CD4-positive, alpha-beta T cell treated with Interleukin-10 for 1 hour (primary cell): ENCODE measurements at regions not wholly inside any gene's neighbourhood (a gene's known extent, or its start where the extent isn't known, plus 50 kb on each side); places are given as distances from the start of the nearest gene placed in this dataset.
A peak's percentile ranks its signal among the peaks of the same experiment; 100 is the strongest.
"Not testable (repeated sequence)": the region's sequence is repeated elsewhere in the genome, so short reads cannot be mapped to it uniquely, and the experiment has no call there.

Experiments used
- DNase-seq: peaks from one replicate; pipeline ENCODE4 v3.0.0-alpha.2; 2020

- DNase-seq = no peak
Observed at GRCh38 chr16:75780669-75781068, 54.4 kb upstream of the CPHXL start.

GRCh38 chr16:75781683-75782343 lies 55.5 kb upstream of the CPHXL start:
- DNase-seq = no peak

DNA sequence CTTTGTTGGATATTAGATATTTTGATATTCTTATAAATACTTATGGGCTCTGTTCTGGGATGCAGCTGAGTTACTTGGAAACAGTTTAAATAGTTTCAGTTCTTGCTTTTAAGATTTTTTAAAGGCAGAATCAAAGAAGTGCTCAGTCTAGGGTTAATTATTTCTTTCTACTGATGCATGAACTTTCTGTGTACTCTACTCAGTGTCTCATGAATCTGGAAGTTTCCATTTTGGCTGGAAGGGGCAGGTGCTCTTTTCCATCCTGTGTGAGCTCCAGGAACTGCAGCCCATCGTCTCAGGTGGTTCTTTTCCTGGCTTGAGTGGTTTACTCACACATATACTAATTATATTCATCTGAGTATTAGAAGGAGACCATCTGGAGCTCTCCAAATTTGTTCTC lies 61.1 kb upstream of the CPHXL start:
- DNase-seq = no peak

GRCh38 chr16:75789237-75789636 lies 62.9 kb upstream of the CPHXL start:
- DNase-seq = peak; percentile 55

DNA sequence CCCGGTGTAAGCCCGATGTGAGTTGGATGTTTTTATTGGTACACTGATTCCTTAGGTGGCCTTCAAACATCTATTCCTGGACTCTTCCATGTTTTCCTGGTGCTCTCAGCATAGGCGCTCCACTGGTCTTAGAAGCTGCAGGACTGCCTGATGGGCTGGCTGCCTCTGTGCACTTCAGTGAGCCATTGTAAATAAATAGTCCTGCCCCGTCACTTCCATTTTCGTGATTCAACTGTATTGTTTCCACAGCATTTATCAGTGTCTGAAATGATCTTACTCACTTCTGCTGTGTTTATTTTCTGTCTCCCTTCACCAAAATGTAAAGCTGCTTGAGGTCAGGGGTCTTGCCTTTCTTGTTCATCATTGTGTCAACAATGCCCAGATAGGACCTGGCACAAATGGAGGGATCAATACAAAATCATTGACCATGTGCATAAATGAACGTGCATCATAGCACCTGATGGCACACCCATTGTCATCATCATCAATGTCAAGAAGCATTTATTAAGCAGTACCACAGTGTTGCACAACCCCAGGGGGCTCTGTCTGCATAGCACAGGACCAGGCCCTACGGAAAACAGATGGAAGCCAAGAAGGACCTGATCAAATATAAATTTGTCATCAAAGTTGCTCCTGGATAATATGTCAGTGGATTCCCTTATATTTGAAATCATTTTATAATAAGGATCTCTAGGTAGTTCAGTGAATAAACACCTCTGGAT lies 66.6 kb upstream of the CPHXL start:
- no peak for DNase-seq

GRCh38 chr16:75793641-75794040 lies 67.4 kb upstream of the CPHXL start:
- no peak for DNase-seq

DNA sequence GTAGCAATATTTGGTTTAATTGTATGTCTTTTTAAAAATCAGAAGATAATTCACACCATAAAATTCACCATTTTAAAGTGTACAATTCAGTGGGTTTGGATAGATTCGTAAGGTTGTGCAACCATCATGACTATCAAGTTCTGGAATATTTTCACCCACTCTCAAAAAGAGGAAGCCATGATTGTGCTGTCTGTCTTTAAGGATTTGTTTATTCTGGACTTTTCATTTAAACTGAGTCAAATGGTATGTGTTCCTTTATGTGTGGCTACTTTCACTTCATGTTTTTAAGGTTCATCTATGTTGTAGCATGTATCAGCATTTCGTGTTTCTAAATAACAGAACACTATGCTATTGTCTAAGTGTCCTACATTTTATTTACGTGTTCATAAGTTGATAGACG lies 68.1 kb upstream of the CPHXL start:
- DNase-seq = no peak

DNA sequence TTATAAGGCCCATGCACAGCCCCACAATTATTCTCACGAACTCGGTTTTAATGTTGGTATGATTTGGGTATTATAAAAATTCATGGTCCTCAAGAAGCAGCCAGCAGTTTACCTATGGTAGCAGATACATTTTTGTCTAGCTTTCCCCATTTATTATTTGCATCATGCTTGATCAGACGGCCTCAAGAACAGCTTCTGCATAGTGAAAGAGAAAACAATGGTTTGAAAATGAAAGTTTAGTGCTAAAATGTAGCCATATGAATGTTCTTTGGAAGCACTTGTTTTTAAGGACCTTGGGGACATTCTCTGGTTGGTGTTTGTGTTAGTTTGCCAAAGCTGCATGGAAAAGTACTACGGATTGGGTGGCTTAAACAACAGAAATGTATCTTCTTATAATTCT lies 72.4 kb upstream of the CPHXL start:
- DNase-seq = no peak

GRCh38 chr16:75801307-75801706 lies 75.0 kb upstream of the CPHXL start:
- DNase-seq = no peak

DNA sequence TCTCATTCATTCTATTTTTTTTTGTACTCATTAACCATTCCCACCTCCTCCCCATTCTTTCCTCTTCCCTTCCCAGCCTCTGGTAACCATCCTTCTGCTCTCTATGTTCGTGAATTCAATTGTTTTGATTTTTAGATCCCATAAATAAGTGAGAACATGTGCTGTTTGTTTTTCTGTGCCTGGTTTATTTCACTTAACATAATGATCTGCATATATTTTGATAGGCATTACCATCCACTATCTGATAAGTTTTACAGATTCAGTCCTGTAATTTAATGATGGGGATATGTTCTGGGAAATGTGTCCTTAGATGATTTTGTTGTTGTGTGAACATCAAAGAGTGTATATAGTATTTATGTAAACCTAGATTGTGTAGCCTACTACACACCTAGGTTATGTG lies 77.5 kb upstream of the CPHXL start:
- no peak for DNase-seq

GRCh38 chr16:75804368-75804767 lies 78.1 kb upstream of the CPHXL start:
- no peak for DNase-seq

- no peak for DNase-seq
Observed at GRCh38 chr16:75805946-75806345, 79.7 kb upstream of the CPHXL start.

DNA sequence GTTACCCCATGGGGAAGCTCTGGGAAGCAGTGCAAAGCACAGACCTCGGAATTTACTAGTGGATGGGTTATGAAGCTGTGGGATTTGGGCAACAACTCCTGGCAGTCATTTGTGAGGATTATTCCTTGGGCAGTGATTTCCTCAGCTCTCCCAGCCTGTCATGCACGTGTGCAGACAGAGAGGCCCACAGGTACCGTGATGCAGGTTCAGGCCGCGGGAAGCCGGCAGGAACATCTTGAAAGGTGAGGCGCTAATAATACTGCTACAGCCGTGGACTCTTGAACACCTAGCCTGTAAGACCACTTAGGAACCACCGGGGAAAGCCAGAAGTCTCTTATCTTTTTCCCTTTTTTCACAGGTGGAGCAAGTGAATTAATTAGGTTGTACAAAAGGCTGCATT lies 80.2 kb upstream of the CPHXL start:
- no peak for DNase-seq

- DNase-seq = no peak
Observed at GRCh38 chr16:75810342-75810741, 84.1 kb upstream of the CPHXL start.

- no peak for DNase-seq
Observed at GRCh38 chr16:75811020-75811634, 84.8 kb upstream of the CPHXL start.

DNA sequence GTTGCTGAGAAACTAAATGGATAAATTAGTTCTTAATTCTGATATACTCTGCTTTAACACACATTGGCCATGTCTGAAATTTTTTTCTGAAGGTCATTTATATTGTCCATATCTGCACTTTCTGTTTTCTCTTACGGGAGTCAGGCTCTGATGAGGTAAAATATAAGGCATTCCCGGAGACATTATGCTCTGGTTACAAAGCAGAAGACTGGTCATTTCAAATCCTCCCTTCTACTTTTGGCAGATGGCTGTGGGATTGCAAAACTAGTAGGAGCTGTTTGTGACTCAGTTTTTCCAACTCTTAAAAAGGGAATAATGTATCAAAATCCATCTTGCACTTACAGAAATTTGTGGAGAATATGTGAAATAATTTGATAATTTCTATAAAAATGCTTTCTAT lies 92.2 kb upstream of the CPHXL start:
- no peak for DNase-seq

DNA sequence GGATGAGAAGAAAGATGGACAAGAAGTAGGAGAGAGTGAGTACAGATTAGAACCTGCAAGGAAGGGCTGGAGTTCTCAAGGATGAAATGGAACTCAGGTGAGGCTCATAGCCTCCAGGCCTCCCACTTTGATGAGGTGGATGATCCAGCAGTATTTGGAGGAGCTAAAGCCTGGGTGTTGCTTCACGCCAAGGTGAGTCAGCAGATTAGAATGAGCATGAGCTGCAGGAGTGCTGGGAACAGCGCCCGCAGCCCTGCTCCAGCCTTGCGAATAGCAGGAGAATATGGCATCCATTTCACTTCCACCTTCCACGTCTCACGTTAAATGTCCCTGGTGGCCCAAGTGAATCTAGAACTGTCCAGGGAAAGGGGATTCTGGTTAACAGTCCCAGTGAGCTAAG lies 94.4 kb upstream of the CPHXL start:
- DNase-seq = no peak

GRCh38 chr16:75821117-75821516 lies 94.8 kb upstream of the CPHXL start:
- no peak for DNase-seq

- DNase-seq = not testable (repeated sequence)
Observed at GRCh38 chr16:75825750-75826149, 99.5 kb upstream of the CPHXL start.

DNA sequence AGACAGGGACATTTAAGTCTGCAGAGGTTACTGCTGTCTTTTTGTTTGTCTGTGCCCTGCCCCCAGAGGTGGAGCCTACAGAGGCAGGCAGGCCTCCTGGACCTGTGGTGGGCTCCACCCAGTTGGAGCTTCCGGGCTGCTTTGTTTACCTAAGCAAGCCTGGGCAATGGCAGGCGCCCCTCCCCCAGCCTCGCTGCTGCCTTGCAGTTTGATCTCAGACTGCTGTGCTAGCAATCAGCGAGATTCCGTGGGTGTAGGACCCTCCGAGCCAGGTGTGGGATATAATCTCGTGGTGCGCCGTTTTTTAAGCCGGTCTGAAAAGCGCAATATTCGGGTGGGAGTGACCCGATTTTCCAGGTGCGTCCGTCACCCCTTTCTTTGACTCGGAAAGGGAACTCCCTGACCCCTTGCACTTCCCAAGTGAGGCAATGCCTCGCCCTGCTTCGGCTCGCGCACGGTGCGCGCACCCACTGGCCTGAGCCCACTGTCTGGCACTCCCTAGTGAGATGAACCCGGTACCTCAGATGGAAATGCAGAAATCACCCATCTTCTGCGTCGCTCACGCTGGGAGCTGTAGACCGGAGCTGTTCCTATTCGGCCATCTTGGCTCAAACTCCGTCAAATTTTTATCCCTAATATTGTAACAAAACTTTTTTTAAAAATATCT lies 101.2 kb upstream of the CPHXL start:
- not testable (repeated sequence) for DNase-seq

DNA sequence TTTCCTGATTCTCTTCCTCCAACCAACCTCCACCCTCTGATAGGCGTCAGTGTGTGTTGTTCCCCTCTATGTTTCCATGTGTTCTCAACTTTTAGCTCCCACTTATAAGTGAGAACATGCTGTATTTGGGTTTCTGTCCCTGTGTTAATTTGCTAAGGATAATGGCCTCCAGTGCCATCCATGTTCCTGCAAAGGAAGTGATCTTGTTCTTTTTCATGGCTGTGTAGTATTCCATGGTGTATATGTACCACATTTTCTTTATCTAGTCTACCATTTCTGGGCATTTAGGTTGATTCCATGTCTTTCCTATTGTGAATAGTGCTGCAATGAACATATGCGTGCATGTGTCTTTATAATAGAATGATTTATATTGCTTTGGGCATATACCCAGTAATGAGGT lies 107.1 kb upstream of the CPHXL start:
- not testable (repeated sequence) for DNase-seq

- no peak for DNase-seq
Observed at GRCh38 chr16:75836347-75837010, 110.2 kb upstream of the CPHXL start.

DNA sequence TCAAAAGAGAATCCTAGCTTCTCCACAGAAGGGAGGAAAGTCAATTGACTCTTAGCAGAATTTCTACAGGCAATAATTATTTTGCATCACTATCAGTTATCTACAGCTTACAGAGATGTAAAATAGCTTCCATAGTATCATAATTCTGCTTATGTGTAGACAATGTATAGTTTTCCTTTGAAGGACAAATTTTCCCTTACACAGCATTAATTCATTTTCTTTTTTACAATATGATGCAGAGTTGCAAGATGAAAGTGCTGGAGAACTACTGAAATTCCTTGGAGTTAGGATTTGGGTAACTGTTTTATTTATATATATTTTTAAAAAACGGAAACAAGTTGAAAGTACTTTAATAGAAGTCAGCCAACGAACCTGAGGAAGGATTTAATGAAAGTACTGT lies 111.0 kb upstream of the CPHXL start:
- DNase-seq = no peak
